ENCODE measurements at regions not wholly inside any gene's neighbourhood (a gene's known extent, or its start where the extent isn't known, plus 50 kb on each side); places are given as distances from the start of the nearest gene placed in this dataset.

DNA sequence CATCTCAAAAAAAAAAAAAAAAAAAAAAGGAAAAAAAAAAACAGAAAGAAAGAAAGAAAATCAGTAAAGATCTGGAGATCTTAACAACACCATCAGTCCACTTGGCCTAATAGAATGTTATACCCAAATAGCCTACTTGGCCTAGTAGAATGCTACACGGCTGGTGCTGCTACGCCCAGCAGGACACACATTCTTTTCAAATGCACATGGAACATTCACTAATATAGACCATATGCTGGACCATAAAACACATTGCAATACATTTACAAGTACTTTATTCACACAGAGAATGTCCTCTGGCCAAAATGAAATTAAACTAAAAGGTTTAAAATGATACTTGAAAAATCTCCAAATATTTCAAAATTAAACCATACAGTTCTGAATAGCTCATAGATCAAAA lies 80.0 kb upstream of the TNFAIP3 start:
- no peaks in the 10 kb centered on the region for H3K9me3 ChIP-seq
- intact Hi-C loops (cut with DNase I, micrococcal nuclease) = no loop called here
- no peak overlapping the region for H3K4me3 ChIP-seq
- H3K4me1 ChIP-seq (ENCODE audit: low read depth) = peaks cover 6% of the 10 kb centered on the region
- ATAC-seq = no peak
- H3K36me3 ChIP-seq (ENCODE audit: low read depth) = no peaks in the 10 kb centered on the region
- DNase-seq = no peak
- TF ChIP-seq, protein P1, sequence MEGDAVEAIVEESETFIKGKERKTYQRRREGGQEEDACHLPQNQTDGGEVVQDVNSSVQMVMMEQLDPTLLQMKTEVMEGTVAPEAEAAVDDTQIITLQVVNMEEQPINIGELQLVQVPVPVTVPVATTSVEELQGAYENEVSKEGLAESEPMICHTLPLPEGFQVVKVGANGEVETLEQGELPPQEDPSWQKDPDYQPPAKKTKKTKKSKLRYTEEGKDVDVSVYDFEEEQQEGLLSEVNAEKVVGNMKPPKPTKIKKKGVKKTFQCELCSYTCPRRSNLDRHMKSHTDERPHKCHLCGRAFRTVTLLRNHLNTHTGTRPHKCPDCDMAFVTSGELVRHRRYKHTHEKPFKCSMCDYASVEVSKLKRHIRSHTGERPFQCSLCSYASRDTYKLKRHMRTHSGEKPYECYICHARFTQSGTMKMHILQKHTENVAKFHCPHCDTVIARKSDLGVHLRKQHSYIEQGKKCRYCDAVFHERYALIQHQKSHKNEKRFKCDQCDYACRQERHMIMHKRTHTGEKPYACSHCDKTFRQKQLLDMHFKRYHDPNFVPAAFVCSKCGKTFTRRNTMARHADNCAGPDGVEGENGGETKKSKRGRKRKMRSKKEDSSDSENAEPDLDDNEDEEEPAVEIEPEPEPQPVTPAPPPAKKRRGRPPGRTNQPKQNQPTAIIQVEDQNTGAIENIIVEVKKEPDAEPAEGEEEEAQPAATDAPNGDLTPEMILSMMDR (IDR thresholded peaks at IDR 0.05) = no peak

DNA sequence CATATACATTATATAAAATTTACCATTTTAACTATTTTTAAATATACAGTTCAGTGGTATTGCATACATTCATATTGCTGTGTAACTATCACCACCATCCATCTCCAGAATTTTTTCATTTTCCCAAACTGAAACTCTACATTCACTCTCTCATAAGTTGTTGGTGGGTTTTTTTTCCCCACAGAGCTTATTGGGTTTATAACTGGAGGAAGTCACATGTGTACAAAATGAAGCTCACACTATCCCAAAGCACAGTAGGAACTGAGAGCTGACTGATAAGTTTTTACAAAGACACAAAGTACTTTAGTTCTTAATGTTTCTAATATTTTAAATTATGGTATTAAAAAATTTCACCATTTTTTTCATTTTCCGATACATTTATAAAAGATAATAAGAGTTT lies 78.8 kb upstream of the TNFAIP3 start:
- intact Hi-C loops (cut with DNase I, micrococcal nuclease) = no loop called here
- TF ChIP-seq, protein P1 (IDR thresholded peaks at IDR 0.05) = no peak
- DNase-seq (no peak), ATAC-seq (no peak)
- Histone ChIP-seq H3K4me1 (ENCODE audit: low read depth) (peaks cover 6% of the 10 kb centered on the region), H3K4me3 (no peak overlapping the region), H3K9me3 (no peaks in the 10 kb centered on the region), H3K36me3 (ENCODE audit: low read depth) (no peaks in the 10 kb centered on the region)

DNA sequence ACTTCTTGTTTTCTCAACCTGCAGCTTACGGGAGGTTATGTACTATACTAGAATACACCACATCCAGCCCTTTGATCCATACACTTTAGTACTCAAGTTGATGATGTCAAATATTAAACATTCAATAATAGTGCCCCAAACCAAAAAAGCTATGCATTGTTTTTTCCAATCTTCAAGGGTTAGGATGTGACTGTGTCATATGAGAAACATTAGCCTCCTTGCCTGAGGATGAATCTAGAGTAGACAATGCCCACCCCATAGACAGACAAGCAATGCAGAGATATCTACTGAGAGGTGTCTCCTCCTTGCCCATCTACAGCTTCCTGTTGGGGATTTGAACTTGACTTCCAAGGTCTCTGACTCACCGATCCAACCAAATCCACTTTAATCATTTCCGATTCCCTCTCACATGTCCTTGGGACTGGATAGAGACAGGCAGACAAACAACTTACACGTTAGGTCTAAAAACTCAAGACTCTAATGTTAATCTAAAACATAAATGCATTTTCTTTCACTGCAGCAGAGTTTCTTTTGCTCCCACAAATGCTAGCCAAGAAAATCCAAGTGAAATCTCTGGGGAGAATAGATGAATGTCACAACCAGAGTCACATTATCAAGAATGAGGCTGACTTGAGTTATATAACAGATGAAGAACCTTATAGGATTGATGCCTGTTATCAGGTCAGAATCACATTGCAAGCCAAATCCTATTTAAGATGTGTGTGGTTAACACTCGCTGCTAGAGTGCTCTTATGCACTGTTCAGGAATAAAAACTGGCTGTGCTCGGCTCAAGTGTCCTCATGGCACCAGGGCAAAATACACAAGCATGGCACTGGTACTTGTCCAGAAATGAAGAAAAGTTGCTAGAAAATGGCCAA lies 75.5 kb upstream of the TNFAIP3 start:
- no peak overlapping the region for H3K4me3 ChIP-seq
- H3K9me3 ChIP-seq = no peaks in the 10 kb centered on the region
- H3K36me3 ChIP-seq (ENCODE audit: low read depth) = no peaks in the 10 kb centered on the region
- DNase-seq (no peak), ATAC-seq (no peak)
- peaks cover 6% of the 10 kb centered on the region for H3K4me1 ChIP-seq (ENCODE audit: low read depth)
- TF ChIP-seq, protein P1 (IDR thresholded peaks at IDR 0.05) = no peak
- intact Hi-C loops (cut with DNase I, micrococcal nuclease) = no loop called here

DNA sequence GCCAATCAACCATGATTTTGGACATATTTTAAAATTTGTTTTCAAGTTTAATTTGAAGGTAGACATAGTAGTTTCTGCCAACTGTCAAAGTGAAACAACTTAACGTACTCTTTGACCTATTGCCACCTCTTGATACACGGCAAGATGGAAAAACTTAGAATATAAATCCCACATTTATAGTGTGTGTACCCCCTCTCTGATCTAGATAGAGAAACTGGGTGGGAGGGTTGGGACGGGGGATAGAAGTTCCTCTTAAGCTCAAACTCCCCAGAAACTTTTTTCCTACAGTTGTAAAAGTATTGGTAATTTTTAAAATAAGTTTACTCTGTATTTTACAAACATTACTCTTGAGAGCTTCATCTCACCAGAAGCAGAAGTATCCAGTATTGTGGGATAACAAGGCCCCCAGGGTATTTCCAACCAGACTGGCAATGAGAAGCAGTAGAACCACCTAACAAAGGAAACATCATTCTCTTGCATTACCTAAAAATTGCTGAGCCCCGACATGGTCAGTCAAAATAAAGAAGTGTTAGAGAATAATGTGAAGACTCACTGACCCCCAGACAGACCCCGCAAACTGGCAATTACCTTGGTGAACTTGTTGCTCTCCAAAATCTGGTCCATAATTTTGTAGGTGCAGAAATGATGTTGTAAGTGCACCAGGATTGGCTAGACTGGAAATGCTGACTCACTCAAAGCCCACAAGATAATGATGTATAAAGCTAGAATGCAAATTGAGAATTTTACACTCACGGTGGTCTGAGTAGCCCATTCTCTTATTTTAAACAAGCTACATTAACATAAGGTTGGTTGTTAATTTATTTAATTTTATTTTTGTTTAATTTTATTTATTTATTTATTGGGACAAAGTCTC lies 74.7 kb upstream of the TNFAIP3 start:
- TF ChIP-seq, protein P1 (IDR thresholded peaks at IDR 0.05) = no peak
- ATAC-seq = no peak
- H3K36me3 ChIP-seq (ENCODE audit: low read depth) = no peaks in the 10 kb centered on the region
- no peak for DNase-seq
- intact Hi-C loops (cut with DNase I, micrococcal nuclease) = no loop called here
- H3K4me3 ChIP-seq = no peak overlapping the region
- peaks cover 6% of the 10 kb centered on the region for H3K4me1 ChIP-seq (ENCODE audit: low read depth)
- H3K9me3 ChIP-seq = no peaks in the 10 kb centered on the region

DNA sequence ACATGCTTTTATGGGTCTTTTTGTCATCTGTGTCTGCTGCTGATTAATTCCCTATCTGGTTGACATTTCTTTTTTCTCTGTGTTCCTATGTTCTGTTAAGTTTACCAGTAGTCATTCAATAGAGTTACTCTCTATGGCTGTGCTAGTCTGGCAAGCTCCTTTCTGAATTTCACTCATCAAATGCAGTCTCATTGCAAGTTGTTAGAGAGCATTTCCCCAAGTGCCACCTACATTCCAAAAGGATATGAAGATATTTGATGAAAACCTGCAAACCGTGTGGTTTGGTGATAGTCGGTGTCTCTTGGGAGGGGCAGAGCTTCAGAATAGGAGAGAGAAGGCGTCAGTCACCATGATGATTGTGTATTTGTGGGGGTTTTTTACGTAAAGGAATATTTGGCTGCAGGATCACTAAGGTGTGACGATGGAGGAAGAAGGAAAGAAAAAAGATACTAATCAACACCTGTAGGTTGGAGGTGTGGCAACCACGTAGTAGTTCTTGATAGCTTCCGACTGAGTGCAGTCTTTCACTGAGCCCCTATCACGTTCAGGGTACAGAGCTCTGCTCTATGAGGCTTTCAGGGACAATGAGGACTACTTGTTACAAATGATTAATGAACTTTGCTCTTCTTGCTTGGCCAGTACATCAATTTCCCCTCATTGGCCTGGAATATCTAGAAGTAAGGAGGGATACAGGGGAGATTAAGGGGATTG lies 73.1 kb upstream of the TNFAIP3 start:
- DNase-seq = no peak
- TF ChIP-seq, protein P1 (IDR thresholded peaks at IDR 0.05) = no peak

More for the DNA sequence above, 73.1 kb upstream of the TNFAIP3 start:
- H3K36me3 ChIP-seq (ENCODE audit: low read depth) = no peaks in the 10 kb centered on the region
- no peaks in the 10 kb centered on the region for H3K9me3 ChIP-seq
- peak; percentile 48 for ATAC-seq
- H3K4me1 ChIP-seq (ENCODE audit: low read depth) = peaks cover 8% of the 10 kb centered on the region
- intact Hi-C loops (cut with DNase I, micrococcal nuclease) = no loop called here
- no peak overlapping the region for H3K4me3 ChIP-seq
